ENCODE measurements at regions not wholly inside any gene's neighbourhood (a gene's known extent, or its start where the extent isn't known, plus 50 kb on each side); places are given as distances from the start of the nearest gene placed in this dataset.
"Not testable (repeated sequence)": the region's sequence is repeated elsewhere in the genome, so short reads cannot be mapped to it uniquely, and the experiment has no call there.

DNA sequence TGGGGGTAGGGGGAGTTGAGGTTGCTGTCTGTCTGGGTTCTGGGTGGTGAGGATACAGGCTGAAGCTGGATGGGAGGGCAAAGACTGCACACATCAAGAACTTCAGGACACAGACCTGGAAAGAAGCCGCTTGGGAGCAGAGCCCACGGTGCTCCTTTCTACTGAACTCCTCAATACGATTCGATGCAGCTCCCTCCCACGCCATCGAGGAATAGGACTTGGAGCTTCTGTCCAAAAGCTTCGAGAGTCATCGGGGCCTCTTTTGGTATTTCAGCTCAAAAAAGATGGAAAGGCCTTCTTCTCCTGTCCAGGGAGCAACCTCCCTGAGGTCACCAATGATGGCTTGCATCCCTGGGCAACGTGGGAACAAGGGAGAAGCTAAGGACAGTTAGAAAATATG is 407.1 kb upstream of the MGMT start:
- DNase-seq: no peak

DNA sequence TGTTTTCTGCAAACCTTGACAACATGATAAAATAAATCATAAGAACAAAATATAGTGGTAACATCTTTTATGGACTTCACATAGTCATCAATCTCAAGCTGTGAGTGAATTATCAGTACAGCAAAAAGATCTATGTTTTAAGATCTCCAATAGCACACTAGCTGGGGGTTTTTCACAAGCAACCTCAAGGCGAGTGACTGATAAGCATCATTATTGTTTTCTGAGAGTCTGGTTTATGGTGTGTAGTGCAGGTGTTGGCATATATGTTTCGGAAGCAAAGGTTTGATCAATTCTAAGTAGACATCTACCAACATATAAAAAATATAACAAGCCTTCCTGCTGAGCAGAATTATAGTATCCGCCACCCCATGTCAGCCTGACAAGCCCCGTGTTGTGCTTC is 403.8 kb upstream of the MGMT start:
- no peak for DNase-seq

DNA sequence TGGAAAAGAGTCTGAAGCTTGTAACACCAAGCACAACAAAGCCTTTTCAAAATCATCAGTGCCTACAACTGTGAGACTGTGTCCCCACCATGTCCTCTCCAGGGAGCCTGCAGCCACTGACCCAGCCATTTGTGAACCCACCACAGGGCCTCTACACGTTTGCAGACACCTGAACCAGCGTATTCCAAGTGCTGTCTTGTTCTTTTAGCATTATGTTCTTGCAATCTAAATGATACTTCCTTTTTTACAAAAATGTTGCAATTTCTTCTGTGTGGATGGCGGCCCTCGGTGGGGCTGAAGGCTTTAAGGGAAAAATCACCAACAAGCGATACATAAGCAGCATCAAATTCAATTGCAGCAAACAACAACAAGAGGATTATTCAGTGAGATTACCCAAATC is 403.2 kb upstream of the MGMT start:
- DNase-seq: no peak

DNA sequence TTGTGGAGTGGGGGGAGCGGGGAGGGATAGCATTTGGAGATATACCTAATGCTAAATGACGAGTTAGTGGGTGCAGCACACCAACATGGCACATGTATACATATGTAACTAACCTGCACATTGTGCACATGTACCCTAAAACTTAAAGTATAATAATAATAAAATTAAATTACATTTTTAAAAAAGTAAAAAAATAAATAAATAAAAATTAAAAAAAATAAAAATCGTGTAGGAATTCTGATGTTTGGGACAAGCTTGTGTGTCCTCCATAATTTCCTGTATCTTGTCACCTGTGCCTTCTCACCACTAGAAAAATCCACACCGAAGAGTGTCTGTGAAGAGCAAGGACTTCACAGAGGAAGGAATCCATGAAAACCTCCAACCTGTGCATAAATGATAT is 400.5 kb upstream of the MGMT start:
- DNase-seq: not testable (repeated sequence)

DNA sequence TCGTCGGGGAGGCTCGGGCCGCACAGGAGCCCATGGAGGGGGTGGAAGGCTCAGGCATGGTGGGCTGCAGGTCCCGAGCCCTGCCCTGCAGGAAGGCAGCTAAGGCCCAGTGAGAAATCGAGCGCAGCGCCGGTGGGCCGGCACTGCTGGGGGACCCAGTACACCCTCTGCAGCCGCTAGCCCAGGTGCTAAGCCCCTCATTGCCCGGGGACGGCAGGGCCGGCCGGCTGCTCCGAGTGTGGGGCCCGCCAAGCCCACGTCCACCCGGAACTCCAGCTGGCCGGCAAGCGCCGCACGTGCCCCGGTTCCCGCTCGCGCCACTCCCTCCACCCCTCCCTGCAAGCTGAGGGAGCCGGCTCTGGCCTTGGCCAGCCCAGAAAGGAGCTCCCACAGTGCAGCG is 395.6 kb upstream of the MGMT start:
- not testable (repeated sequence) for DNase-seq

DNA sequence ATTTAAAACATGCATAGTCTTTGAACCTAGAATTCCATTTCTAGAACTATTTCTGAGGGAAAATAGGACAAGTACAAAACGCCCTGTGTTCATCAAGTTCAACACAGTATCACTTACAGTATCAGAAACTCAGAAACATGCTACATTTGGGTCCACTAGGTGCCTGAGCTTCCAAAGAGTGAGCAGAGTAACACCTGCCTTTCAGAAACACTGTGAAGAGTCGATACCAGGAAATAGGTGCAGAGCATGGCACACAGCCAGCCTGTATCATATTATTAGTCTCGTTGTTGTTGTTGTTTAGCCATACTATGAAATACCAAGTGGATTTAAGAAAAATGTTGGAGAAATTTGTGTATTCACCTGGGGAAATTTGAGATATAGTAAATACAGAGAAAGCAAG is 392.1 kb upstream of the MGMT start:
- no peak for DNase-seq

DNA sequence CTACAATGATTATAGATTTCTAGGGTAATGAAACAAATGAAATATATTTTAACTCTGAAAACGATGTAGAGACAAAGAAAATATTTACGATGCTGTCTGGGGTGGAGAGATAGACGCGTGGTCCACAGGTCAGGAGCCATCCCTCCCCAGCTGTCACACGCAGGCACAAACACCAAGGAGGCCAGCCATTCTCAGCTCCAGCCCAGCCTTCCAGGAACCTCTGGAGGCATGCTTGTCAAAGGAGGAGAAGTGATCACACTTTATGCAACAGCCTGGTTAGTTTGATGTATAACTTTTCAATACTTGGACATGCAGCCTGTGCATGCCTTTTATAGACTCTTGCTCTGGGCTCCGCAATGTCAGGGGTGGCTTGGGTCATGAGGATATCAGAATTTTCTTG is 391.5 kb upstream of the MGMT start:
- DNase-seq: no peak

DNA sequence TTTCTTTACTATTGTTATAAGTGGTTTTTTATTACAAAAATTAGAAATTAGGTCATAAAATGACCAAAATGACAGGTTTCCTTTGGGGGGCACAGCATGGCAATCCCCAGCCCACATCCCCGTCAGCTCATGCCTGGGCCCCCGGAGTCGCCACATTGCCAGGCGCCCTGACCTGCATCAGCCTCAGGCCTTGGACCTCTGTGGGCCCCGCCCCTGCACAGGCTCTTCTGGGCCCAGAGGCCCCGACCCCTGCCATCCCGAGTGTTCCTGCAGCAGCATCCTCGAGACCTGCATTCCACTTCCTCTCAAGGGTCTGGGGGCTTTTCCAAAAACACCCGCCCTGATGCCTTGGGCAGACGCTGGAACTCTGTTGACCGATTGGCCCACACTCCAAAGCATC is 391.1 kb upstream of the MGMT start:
- no peak for DNase-seq

DNA sequence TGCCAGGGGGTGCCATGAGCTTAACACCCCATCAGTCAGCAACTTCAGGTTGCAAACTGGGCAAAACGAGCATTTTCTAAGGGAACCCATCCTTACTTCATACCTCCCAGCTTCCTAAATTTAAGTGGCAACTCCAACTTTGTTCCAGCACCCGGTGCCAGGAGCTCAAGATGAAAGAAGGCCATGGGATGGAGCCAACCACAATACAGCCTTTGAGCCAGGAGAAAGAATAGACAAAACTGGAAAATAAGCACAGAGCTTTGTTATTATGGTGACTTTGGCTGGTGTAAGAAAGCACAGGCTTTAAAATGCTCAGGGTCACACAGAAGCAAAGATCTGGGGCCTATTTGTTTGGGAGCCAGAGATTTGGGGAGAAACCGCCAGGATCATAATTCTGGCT is 388.7 kb upstream of the MGMT start:
- no peak for DNase-seq

DNA sequence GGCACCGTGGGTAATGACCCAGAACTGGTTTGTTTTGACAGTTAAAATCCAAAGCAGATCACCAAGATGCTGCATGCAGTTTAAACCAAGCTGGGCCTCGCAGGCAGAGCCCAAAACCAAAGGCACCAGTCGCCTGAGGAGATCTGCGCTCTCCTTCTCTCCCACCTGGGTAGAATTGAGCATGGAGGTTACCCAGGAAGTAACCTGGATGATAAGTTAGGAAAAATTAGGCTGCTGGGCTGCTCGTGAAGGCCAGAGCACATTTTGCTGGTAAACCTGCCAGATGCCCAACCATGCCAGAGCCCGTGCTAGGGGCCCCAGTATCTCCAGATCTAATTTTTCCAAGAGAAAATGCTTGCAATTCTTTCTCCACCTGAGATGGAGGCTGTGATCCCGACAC is 388.3 kb upstream of the MGMT start:
- DNase-seq: no peak

DNA sequence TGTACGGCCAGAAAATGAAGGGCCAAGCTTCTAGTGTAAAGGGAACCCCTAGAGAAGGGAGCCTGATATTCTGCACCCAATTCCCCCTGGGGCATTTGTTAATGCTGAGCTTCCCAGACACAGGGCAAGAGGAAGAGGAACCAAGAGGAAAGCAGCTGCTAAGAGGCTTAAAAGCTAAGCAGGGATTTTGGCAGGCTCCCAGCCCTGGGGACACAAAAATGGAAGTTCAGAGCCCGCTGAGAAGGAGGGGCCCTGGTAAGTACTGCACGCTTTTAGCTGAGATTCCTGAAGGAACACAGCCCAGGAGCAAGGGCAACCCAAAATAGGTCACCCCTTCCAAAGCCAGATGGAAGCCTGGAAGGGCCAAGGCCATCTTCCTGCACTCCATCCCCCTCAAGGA is 387.3 kb upstream of the MGMT start:
- DNase-seq: no peak

DNA sequence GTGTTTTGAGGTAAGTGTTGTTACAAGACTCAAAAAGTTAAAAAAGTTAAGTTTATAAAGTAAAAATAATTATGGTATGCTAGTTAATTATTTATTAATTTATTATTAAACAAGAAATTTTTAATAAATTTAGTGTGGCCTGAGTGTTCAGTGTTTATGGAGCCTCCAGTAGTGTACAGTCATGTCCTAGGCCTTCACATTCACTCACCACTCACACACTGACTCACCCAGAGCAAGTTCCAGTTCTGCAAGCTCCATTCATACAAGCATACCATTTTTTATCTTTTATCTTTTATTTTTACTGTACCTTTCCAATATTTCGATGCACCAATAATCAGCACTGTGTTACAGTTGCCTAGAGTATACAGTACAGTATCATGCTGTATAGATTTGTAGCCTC is 381.2 kb upstream of the MGMT start:
- DNase-seq: no peak

DNA sequence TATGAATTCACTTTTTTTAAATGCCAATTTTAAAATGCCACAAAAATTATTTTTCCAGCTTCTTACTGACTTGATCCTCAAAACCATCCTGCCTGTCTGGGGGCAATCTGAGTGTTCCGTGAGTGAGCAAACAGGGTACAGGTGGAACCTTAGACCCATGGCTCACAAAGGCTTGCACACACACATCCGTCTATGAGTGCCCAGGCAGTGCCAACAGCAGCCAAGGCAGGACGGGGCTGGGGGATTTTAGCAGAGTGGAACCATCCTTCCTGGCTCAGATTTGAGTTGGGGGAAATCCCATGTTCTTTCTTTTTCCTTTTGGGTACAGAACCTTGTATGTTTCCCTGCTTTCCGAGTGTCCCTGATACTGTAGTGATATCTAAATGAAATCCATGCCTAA is 377.7 kb upstream of the MGMT start:
- DNase-seq: no peak

DNA sequence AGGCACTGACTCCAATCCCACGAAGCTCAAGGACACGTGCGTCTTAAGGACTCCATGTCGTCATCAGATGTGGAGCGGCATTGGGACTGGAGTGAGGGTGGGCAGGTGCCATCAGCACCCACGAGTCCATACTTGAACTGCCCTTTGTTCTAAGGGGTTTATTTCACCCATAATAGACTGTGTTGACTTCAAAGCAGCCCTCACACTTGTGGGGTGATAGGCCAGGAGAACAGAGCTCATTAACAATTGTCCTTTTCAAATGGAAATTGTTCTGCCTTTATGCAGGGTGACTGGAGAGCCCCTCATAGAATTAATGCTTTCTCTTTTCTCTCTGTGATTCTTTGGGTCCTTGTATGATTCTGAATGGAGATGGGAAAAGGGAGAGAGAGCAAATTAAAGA is 376.9 kb upstream of the MGMT start:
- DNase-seq: no peak

DNA sequence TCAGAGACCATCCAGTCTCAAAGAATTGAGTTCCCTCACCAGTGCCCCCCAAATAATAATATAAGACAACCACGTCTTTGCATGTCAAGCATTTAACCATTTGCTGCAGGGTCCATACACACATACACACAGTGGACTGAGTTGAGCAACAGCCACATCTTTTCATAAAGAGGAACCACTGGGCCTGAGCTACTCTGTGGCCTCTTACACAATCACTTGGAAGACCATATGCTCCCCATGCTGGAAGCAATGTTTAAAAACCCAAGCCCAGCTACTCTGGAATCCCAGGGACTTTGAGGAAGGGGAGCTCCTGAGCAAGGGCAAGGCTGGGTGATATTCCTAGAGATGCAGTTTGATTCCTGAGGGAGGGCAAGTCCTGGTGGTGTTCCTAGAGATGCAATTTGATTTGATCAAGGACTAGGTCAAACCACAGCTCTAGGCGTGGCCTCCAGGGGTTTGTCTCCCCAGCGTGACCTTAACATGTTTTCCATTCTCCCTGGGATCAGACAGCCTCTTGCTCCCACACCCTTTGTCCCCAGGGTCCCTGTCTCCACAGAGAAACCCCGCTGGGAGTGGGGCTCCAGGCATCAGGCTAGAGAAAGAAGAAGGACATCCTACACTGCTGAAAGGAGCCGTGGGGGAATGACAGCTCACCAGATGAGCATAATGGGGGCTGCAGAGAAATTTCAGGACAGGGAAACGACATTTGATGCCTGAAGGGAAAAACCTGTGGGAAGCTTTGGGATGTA is 376.2 kb upstream of the MGMT start:
- no peak for DNase-seq

DNA sequence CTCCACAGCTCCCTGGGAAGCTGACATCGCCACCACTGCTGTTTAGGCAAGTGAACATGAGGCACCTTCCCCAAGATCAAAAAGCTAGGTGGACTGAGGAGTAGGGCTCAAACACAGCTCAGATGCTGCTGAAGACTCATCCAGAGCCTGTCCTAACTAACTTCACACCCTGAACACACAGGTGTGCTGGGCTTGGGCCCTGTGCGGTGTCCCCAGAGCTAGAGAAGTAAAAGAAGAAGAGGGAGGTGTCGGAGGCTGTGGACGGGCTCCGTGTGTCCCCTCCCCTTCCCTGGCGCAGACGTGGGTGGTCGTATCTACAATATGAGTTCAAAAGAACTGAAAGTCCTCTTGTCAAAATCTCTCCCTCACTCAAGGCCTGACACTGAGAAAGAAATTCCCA is 373.4 kb upstream of the MGMT start:
- no peak for DNase-seq

DNA sequence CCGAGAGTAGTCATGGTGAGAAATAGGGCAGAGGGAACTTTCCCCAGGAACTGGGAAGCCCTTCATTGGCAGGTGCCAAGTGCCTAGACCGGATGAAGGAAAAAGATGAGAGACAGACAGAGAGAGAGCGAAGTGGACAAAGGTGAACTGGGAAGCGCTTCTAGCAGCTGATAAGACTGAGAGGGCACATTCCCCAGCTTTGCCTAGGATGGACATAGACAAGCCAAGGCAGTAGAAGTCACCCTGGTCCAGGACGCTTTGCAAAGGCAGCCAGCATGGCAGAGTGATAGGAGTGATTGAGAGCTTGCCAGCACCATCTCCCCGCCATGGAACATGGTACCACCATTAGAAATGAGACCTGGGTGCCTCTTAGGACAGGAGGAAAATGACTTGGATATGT is 372.8 kb upstream of the MGMT start:
- no peak for DNase-seq

DNA sequence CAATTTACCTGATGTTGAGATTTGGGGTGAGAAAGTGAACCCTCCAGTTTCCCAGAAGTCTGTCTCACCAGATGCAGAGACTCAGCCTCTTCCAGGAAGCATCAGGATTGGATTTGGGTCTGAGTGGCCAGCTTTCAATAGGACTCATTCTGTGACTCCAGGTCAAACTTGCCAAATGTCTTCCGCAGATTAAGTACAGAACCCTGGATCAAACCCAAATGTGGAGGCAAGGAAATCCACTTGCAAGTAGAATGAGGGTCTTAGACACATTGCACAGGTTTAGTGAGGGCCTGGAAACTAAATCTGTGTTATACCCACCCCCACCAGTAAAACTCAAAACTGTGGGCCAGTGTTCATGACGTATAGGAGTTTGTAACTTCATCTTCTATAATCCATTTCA is 372.2 kb upstream of the MGMT start:
- DNase-seq: no peak

DNA sequence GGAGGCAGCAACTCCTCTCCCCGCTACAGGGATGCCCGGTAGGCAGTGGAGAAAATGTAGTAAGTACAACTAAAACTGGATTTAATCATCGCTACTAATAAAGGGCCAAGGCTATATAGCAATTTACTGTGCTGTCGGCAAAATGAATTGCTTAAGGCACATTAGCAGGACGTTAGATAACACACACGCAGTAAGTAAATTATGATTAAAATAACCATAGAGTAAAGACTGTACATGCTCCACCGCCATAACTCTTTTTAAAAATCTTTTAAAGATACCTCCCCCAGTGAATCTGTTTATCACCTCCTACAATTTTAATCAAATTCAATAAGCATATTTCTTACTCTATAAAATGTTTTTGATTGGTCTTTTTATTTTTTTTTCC is 371.4 kb upstream of the MGMT start:
- no peak for DNase-seq

DNA sequence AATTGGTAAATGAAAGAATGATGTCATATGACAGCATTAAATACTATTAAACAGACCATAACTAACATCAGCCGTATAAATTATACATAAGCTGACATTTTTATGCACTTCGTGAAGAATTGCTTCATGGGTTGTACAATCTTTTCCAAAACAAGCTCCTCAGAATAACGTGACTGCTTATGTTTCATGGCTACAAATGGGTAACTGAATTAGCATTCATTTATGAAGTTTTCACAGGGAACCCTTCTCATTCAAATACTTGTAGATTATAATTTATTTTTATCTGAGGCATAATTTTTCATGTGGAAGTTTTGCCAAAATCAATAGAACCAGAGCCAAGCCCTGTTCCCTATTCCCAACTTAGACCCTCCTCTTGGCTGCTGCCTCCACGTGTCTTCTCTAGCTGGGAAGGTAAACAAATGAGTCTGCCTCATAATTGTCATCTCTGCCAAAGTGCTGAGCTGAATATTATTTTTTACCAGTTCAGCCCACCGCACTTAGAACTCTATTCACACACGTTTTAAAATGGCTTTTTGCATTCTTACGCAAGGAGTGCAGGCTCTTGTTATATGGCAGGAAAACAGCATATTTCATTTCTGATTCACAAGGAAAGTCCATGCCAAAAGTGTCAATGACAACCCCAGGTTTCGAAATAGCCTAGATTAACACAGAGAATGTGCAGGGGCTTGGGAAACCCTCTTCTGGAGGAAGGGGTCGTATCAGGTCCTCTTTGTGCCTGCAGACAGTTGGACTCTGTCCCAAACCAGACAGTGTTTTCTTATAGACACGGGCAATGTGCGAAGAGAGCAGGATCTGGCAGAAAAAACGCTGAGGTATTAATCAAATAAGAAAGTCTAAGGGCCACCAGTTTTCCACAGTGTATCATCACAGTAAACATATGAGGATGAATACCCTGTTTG is 370.7 kb upstream of the MGMT start:
- DNase-seq: no peak

DNA sequence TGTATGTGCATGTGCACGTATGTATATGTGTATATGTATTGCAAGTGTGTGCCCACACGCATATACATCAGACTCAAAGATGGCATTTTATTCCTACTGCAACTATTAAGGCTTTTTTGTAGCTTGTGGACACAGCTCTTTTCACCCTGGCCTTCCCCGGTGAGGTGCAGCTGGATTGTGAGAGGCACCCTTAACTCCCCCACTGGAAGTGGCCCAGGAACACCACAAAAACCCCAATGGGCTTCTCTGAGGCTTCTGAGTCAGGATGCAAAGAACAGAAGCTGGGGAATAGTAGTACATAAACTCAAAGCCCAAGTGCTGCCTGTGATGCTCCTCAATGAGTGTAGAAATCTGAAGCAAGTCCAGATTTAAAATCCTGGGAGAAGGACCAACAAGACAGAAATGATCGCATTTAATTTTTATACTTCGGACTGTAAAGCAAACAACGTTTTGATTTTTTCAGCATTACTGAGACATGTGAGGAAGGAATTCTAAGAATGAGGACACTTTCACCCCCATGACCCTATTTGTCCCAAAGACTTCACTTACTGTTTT is 369.2 kb upstream of the MGMT start:
- no peak for DNase-seq

DNA sequence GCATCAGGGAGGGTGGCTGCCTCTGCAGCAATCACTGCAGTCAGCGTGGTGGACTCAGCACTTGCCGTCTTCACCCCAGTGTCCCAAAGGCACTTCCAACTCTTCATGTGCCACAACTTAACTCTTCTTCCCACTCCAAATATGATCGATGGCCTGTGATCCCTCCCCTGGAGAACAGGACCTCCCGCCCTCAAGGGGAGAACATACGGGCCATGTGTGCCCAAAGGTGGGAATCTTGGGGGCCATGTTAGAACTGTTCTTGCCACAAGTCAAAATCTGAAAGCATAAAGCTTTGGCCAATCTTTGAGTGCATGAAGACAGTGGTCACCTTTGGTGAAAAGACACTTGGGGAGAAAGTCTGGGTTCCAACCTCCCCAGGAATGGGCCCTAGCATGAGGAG is 368.5 kb upstream of the MGMT start:
- DNase-seq: no peak

DNA sequence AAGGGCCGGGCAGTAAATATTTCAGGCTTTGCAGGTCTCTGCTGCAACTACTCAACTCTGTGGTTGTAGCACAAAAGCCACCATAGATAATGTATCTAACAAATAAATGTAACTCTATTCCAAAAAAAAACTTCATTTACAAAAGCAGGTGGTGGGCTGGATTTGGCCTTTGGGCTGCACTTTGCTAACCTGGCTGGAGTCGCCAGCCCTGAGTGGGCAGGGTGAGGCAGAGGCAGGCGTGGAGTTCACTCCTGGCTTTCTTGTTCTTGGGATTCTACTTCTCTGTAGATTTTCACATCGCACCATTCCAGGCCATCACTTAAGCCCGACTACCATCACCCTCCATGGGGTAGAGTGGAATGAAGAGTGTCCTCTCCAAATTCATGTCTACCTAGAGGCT is 367.6 kb upstream of the MGMT start:
- no peak for DNase-seq

DNA sequence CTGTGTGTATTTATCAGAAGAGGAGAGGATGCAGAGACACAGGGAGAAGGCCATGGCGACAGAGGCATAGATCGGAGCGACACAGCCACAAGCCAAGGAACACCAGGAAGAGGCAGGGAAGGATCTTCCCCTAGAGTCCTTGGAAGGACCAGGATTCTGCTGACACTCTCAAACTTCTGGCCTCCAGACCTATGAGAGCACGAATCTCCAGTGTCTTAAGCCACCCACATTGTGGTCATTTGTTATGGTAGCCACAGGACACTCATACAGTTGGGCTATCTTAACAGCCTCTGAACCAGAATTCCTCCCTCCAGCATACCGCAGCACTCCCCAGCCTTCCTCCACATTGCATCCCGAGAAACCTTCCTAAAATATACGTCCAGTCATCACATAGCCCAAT is 367.0 kb upstream of the MGMT start:
- DNase-seq: no peak
